ELF-1 (cell line): ENCODE measurements at regions not wholly inside any gene's neighbourhood (a gene's known extent, or its start where the extent isn't known, plus 50 kb on each side); places are given as distances from the start of the nearest gene placed in this dataset.

Experiments
- DNase-seq: peaks from one replicate; pipeline ENCODE4 v3.0.0-alpha.2; 2016; ENCODE audit warnings: low read depth, low spot score

DNA sequence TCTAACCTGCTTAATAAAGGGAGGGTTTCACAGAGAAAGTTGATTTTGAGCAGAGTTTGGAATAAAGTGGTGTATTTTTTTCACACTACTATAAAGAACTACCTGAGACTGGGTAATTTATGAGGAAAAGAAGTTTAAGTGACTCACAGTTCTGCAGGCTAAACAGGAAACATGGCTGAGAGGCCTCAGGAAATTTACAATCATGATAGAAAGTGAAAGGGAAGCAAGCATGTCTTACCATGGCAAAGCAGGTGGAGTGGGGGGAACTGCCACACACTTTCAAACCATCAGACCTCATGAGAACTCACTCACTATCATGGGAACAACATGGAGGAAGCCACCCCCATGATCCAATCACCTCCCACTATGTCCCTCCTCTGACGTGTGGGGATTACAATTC lies 546.7 kb downstream of the EPHA4 start:
- no peak for DNase-seq

GRCh38 chr2:221034026-221034701 lies 537.9 kb downstream of the EPHA4 start:
- no peak for DNase-seq

DNA sequence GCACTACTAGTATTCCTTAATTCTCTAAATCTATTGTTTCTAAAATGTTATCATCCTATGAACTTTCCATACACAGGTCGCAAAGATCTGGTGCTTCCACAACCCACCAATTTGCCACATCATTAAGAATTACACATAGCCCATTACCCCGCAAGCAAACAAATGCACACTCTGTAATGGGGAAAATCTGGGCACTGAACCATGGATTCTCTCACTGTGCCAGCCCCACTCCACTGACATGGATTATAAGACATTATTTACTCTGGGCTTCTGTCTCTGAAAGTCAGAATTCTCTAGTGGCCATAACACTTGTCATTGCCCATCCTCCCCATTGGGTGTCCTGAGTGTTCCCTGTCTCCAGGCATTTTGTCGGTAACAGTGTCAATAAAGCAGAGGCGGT lies 537.1 kb downstream of the EPHA4 start:
- DNase-seq = no peak

DNA sequence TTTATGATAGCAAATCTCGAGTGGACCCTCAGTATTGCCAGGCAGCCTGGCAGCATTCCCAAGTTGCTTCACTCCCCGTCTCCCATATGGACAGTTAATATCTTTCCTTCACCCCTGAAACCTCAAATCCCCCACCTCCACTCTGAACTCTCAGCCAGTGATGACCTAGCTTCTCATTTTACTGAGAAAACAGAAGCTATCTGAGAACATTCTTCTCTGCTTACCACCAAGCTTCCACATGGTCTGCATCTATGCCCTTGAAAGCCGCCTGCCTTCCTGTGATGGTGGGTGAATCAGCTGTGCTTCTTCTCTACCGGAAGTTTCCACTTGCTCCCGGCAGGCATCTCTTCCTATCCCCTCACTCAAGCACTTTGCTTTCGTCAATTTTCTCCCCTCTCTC lies 529.2 kb downstream of the EPHA4 start:
- DNase-seq = no peak

DNA sequence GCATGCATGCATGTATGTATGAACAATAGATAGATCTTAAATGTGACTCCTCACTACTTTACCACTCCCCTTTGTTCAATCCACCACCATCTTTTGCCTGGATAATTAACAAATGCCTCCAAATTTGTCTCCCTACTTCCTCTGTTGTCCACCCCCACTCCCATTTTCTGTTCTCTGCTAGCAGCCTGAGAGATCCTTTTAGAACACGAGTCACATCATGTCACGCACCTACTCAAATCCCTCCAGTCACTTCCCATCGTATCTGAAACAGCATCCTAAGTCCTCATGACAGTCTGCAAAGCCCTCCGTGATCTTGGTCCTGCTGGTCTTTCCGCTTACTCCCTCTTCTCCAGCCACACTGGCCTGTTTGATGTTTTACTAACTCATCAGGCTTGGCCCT lies 527.3 kb downstream of the EPHA4 start:
- no peak for DNase-seq

DNA sequence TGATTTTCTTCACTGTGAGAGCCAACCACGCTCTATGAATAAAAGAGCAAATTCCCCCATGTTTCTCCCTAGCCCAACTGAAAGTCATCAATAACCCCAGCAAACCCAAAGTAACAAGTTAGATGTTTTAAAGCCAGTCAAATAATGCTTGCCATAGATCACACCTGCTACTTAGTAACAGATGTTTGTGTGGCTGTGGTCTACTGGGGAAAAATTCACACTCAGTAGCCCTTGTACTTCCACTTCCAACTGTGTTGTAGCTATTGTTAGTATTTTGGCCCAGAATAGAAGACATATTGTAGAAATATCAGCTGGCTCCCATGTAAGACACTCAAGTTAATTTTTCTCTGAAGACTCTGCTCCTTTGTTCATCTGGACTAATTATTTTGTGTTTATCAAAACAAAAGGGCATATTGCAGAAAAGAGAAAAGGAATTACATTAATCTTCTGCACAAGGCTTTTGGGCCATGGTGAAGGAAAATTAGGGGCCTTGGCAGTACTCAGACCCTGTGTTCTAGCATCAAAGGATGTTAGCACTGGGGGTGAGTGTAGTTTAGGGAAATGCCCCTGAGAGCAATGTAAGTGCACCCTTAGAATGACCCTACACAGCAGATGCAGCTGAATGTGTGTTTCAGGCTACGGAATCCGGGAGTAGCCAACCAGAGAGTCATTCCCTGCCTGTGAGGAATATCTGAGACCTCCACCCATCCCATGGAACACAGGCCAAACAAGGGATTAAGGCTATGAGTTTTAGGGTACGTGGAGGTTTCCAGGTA lies 521.9 kb downstream of the EPHA4 start:
- DNase-seq = no peak

- DNase-seq = no peak
Measured at GRCh38 chr2:221051162-221051561, 520.9 kb downstream of the EPHA4 start.

DNA sequence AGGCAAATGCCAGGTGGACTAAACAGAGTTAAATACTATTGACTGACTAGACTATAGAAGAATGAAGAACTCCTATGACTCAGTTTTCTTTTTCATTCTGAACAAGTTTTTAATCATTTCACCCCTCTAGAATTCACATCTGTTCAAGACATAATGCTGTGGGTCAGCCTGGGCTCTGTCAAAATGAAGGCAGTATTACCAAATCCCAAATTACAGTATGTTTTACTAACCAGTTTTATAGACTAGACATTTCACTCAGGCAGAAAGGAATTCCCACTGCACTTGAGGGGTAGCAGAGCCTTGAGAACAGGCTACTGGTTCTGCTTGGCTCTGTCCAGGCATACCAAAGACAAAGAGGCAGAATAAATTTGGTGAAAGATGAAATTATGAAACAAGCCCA lies 511.7 kb downstream of the EPHA4 start:
- no peak for DNase-seq

GRCh38 chr2:221063568-221063967 lies 508.5 kb downstream of the EPHA4 start:
- no peak for DNase-seq

GRCh38 chr2:221064058-221064854 lies 507.8 kb downstream of the EPHA4 start:
- no peak for DNase-seq

- DNase-seq = no peak
Measured at GRCh38 chr2:221064880-221065279, 507.2 kb downstream of the EPHA4 start.

DNA sequence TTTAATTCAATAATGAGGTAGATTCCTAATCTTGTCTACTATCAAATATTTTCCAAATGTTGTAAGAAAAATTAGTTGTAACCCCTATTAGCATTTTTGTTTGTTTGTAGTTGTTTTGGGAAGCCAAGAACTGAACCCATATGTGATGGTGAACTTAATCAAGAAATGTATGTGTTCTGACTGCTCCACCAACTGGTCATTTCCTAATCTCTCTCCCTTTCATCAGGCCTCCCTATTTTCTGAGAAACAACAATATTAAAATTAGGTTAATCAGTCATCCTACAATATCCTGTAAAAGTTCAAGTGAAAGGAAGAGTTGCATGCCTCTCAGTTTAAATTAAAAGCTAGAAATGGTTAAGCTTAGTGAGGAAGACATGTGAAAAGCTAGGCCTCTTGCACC lies 504.0 kb downstream of the EPHA4 start:
- DNase-seq = no peak

- DNase-seq = no peak
Measured at GRCh38 chr2:221070106-221070505, 502.0 kb downstream of the EPHA4 start.

DNA sequence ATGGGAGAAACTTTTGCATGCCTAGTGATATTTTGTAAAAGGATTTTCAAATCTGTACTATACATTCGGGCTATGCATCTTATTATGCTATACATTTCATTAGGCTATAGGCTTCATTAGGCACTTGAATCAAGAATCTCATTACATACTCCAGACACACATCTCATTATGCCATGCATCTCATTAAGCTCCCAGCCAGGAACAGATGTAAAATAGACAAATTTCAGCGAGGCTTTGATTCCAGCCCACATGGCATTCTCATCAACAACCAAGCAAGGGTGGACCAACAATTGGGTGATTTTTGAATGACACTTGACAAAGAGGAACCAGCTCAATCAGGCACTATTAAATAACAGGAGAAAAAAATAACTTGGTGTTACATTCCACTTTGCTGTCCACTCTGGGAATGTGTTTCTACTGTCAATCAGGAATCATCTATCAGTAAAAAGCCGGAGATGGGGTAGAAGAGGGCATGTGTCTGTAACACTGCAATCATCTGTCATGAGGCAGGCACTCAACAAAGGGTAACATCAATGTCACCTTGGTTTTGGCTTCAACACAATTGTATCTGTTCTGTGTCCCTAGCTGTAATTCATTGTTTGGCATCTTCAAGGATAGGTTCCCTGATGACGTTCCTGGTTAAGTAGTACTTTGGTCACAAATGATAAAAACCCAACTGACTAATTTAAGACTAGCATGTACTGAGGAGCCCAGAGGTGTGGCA lies 498.6 kb downstream of the EPHA4 start:
- DNase-seq = no peak

- DNase-seq = no peak
Measured at GRCh38 chr2:221074238-221074637, 497.9 kb downstream of the EPHA4 start.

DNA sequence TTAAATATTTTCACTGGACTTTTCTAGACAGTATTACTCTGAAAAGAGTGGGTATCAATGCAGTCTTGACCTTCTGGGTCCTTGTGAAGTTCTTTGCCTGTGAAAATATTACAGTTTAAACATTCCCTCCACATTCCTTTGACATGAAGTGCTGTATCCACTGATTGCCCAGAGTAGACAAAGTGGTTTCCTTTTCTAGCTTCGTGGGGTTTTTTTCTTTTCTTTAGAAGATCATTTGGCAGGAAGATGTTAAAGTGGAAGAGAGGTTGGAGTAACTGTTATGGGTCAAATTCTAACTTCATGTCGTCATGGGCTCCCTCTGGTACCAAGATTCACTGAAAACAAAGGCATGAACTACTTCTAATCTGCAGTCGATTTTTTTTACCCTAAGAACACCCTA lies 496.9 kb downstream of the EPHA4 start:
- no peak for DNase-seq

GRCh38 chr2:221077251-221077650 lies 494.9 kb downstream of the EPHA4 start:
- DNase-seq = no peak

GRCh38 chr2:221077799-221078198 lies 494.3 kb downstream of the EPHA4 start:
- no peak for DNase-seq

- DNase-seq = no peak
Measured at GRCh38 chr2:221085341-221085900, 486.7 kb downstream of the EPHA4 start.

DNA sequence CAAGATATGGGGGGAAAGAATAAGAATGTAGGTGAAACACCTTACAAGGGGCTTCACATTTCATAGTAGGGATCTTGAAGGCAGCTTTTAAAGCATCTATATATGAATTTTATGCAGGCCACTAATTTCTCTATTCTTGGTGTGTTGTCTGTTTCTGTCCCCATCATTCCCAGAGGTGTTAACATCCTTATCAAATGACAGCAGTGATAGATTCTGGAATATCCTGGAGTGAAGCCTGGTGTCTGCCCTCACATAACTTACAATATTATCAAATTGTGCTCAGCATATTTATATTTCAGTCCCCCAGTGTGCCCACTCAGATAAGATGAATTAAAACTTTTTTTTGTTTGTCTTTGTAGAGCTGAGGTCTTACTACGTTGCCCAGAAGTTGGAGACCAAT lies 486.2 kb downstream of the EPHA4 start:
- no peak for DNase-seq

DNA sequence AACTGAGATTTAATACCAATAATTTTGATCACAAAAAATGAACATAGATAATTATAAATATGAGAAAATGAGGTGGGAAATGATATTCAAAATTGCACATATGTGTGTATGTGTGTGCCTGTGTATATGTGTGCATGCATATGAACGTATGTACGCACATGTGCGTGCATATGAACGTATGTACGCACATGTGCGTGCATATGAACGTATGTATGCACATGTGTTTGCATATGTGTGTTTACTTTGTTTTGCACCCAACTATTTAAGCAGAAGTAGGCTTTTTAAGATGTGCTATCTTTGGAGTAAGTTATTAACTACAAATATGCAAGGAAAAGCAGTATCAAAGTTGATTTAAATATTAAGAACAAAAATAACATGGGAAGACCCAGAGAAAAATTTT lies 484.3 kb downstream of the EPHA4 start:
- DNase-seq = no peak

- DNase-seq = no peak
Measured at GRCh38 chr2:221088506-221088905, 483.6 kb downstream of the EPHA4 start.
